ENCODE measurements at regions not wholly inside any gene's neighbourhood (a gene's known extent, or its start where the extent isn't known, plus 50 kb on each side); places are given as distances from the start of the nearest gene placed in this dataset.

DNA sequence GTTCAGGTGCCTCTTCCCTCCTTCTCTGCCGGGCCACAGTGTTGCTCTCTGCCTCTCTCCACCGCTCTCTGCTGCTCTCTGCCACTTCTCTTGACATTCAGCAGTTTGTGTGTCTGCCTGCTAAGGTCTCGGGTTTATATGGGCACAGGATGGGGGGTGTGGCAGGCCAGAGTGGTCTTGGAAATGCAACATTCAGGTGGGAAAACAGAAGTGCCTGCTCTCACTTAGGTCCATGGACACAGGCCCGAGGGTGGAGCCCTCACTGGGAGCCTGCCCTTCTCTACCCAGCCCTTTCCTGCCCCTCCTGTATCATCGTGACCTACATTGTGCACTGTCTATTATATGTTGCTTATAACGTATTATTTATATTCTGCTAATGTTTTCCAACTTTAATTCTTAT lies 120.8 kb upstream of the TMEM18 start:
- TF ChIP-seq HDAC2 (IDR thresholded peaks at IDR 0.05; ENCODE audit: borderline replicate concordance in 1 of 2, low read depth in 2 of 2, low read length in 2 of 2) (no peak), CTCF (IDR thresholded peaks at IDR 0.05; ENCODE audit: control extremely low read depth in 1 of 3, insufficient read depth in 1 of 3, low read depth in 1 of 3, low read length in 3 of 3) (no peak), ZNF274 (IDR thresholded peaks at IDR 0.05; ENCODE audit: borderline replicate concordance, extremely low read depth, low read length) (no peak)
